ENCODE measurements at regions not wholly inside any gene's neighbourhood (a gene's known extent, or its start where the extent isn't known, plus 50 kb on each side); places are given as distances from the start of the nearest gene placed in this dataset.

DNA sequence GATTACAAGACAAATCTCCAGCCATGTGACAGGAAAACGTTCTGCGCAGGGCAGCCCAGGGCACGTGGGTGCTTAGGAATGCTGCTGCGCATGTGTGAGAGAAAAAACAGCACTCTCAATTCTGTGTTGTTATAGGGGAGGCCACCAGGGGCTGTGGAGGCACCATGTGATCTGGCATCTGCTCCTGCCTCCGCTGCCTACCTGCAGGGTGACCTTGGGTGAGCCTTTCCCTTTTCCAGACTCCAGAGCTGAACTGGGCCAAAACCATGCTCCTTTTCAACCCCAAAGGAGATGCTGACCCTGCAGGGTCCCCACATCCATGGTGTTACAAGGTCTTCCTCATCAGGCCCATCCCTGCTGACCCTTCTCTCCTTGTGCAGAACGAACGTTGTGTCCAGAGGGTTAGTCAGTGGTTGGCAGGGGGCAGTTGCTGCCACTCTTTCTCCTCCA lies 81.5 kb upstream of the RASGRF1 start:
- TF ChIP-seq POLR2AphosphoS5 (IDR thresholded peaks at IDR 0.05; ENCODE audit: low read depth, low read length) (no peak), SIN3A (IDR thresholded peaks at IDR 0.05; ENCODE audit: low read depth) (no peak), EZH2phosphoT487 (IDR thresholded peaks at IDR 0.05; ENCODE audit: borderline replicate concordance) (no peak), POLR2A (IDR thresholded peaks at IDR 0.05; ENCODE audit: borderline replicate concordance, extremely low read depth, insufficient read depth, insufficient read length) (no peak), SRF (IDR thresholded peaks at IDR 0.05; ENCODE audit: low read depth) (no peak), EGR1 (IDR thresholded peaks at IDR 0.05; ENCODE audit: low read depth) (no peak), FOSL1 (IDR thresholded peaks at IDR 0.05; ENCODE audit: low read depth) (no peak)
- TF ChIP-seq, protein P1, sequence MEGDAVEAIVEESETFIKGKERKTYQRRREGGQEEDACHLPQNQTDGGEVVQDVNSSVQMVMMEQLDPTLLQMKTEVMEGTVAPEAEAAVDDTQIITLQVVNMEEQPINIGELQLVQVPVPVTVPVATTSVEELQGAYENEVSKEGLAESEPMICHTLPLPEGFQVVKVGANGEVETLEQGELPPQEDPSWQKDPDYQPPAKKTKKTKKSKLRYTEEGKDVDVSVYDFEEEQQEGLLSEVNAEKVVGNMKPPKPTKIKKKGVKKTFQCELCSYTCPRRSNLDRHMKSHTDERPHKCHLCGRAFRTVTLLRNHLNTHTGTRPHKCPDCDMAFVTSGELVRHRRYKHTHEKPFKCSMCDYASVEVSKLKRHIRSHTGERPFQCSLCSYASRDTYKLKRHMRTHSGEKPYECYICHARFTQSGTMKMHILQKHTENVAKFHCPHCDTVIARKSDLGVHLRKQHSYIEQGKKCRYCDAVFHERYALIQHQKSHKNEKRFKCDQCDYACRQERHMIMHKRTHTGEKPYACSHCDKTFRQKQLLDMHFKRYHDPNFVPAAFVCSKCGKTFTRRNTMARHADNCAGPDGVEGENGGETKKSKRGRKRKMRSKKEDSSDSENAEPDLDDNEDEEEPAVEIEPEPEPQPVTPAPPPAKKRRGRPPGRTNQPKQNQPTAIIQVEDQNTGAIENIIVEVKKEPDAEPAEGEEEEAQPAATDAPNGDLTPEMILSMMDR (IDR thresholded peaks at IDR 0.05 in 2 of 3, conservative IDR thresholded peaks at IDR 0.05 in 1 of 3; ENCODE audit: borderline replicate concordance in 1 of 3, insufficient read depth in 1 of 3, low read depth in 2 of 3, low read length in 2 of 3) = peak in 2 of 3 experiments; percentile 32 to 35; a peak in 3 of 6 replicates
- TF ChIP-seq, protein P2, sequence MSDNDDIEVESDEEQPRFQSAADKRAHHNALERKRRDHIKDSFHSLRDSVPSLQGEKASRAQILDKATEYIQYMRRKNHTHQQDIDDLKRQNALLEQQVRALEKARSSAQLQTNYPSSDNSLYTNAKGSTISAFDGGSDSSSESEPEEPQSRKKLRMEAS (IDR thresholded peaks at IDR 0.05) = peak; percentile 56
- TF ChIP-seq, protein P3, sequence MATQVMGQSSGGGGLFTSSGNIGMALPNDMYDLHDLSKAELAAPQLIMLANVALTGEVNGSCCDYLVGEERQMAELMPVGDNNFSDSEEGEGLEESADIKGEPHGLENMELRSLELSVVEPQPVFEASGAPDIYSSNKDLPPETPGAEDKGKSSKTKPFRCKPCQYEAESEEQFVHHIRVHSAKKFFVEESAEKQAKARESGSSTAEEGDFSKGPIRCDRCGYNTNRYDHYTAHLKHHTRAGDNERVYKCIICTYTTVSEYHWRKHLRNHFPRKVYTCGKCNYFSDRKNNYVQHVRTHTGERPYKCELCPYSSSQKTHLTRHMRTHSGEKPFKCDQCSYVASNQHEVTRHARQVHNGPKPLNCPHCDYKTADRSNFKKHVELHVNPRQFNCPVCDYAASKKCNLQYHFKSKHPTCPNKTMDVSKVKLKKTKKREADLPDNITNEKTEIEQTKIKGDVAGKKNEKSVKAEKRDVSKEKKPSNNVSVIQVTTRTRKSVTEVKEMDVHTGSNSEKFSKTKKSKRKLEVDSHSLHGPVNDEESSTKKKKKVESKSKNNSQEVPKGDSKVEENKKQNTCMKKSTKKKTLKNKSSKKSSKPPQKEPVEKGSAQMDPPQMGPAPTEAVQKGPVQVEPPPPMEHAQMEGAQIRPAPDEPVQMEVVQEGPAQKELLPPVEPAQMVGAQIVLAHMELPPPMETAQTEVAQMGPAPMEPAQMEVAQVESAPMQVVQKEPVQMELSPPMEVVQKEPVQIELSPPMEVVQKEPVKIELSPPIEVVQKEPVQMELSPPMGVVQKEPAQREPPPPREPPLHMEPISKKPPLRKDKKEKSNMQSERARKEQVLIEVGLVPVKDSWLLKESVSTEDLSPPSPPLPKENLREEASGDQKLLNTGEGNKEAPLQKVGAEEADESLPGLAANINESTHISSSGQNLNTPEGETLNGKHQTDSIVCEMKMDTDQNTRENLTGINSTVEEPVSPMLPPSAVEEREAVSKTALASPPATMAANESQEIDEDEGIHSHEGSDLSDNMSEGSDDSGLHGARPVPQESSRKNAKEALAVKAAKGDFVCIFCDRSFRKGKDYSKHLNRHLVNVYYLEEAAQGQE (IDR thresholded peaks at IDR 0.05; ENCODE audit: low read depth) = no peak
